HG03460 (cell line): ENCODE measurements at regions not wholly inside any gene's neighbourhood (a gene's known extent, or its start where the extent isn't known, plus 50 kb on each side); places are given as distances from the start of the nearest gene placed in this dataset.
"Not testable (repeated sequence)": the region's sequence is repeated elsewhere in the genome, so short reads cannot be mapped to it uniquely, and the experiment has no call there.

ENCODE experiments used
- ATAC-seq: cut with Tn5 transposase; IDR thresholded peaks from one replicate; pipeline ENCODE4 v1.9.1; 2021; ENCODE audit not compliant: unreplicated experiment

DNA sequence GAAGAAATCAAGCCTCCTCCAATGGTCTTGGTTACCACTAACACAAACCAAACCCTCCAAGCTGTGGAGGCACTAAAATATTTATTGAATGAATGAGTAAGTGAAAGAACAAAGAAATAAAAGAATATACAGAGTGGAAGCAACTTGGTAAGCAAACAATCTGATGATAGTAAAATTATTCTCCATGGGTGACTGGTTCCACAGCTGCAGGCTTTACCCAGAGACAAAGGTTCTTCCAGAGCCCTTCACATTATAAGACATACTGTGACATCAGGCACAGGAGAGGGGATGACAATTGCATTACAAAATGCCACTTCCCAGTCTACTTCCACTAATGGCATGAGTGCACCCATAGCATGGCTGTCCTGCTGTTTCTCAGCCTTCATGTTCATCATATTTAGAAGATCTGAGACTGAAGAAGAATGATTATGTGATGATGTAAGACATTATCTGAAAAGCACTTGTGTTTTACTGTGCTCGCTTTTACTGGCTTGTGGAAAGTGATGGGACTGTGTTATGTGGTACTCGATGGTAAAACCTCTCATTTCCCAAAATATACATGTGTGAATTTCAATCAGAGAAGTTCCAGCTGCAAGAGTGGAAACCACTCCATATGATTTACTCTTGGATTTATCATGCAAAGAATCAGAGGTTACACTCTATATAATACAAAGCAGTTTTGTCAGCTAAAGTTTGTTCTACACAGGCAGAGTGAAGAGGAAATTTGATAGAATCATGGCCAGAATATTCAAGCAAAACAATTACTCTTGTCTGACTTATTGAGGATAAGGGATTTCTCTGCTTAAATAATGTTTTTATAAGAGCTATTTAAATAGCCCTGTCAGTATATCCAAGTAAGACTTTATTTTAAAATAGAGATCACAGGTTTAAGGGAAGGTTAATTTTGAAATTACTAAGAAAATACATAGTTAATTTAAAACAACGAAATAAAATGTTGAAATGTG is 220.2 kb upstream of the NBEA start:
- no peak for ATAC-seq

DNA sequence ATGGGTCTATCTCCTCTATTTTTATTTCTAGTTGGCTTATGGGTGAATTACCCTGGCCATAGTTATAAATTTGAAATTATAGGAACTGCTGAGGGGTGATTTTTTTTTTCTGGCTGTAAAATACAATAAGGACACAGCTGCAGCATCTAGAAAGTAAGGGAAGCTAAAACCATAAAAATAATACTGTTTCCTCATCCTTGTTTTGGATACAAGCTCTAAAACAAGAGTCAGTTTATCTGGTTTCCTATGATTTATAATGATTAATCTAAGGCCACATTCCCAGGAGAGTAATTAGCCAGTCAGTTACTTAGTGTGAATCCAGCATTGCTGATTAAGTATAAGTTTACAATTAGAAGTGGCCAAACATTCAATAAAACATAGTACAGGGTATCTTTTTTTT is 219.1 kb upstream of the NBEA start:
- no peak for ATAC-seq

DNA sequence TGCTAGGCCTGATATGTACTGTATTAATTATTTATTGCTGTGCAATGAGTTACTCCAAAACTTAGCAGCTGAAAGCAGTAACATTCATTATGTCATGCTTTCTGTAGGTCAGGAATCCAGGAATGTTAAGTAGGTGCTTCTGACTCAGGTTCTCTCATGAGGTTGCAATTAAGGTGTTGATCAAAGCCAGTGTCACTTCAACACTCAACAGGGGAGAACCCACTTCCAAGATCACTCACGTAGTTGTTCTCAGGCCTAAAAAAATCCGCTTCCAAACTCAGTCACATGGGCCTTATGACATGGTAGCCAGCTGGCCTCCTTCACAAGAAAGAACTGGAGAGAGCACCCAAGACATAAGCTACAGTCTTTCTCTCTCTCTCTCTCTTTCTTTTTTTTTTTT is 211.1 kb upstream of the NBEA start:
- no peak for ATAC-seq

DNA sequence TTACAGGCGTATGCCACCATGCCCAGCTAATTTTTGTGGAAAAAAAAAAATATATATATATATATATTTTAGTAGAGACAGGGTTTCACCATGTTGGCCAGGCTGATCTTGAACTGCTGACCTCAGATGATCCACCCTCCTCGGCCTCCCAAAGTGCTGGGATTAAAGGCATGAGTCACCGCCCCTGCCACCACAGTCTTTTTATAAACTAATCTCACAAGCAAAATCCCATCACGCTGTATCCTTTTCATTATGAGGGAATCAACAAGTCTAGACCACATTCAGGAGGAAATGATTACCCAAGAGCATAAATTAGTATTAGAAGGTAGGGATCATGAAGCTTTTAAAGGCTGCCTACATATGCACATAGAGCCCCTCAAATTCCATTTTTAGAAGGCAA is 210.6 kb upstream of the NBEA start:
- ATAC-seq, result no peak

DNA sequence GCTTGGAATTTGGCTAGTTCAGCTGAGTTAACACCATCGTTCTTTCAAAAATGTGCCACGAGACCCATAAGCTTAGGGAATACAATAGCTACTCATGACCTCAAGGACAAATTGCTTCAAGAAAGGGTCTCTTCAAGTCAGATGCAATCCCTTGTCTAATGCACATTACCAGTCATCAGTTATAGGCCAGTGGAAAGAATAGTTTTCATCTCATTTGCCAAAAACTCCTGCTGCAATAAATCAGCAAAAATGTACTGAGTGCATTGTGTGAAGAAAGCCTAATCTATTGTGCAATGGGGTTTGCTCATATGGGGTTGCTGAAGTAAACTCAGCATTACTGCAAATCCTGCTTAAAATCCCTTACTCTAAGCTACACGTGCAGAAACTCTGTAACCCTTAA is 208.3 kb upstream of the NBEA start:
- no peak for ATAC-seq

DNA sequence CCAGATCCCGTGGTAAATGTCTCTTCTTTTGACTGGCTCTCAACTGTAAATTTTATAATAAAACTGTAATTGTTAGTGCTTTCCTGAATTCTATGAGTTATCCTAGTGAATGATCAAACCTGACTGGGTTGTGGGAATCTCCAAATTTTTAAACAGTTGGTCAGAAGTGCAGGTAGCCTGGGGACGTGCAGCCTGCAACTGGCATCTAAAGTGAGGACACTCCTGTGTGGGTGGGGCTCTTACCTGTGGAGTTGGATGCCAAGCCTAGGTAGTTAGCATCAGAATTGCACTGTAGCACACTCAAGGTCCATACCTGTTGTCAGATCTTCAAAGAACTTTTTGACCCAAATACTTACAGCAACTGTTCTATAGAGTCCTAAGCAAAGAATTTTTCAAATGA is 207.1 kb upstream of the NBEA start:
- ATAC-seq, result no peak

DNA sequence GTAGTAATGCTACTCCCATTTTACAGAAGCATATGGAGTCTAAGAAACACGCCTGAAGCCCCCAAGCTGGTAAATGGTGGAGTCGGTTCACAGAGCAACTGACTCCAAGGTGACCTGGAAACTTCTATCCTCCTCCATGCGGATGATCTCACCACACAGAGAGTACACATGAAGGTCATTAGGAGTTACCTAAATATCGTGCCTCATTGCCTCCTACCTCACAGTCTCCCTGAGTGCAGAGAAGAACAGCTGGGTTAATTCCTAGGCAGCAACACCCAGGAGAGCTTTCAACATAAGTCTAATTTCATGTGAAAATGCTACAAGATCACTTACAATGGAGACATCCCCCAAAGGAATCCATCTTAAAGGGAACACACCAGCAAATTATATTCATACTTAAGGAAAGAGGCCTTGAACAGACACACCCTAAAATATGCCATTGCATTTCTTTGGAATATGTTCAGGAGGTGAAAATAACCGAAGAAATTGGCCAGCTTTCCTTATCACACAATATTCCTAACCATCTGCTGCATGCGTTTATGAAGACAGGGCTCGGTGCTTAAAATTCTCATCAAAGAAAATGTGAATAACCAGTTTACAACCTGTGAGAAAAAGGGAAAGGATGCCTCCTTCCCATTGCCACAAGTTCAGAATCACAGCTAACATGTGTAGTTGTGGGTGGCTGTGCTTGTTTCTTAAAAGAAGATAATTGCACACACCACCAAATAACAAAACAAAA is 203.6 kb upstream of the NBEA start:
- ATAC-seq, result no peak

DNA sequence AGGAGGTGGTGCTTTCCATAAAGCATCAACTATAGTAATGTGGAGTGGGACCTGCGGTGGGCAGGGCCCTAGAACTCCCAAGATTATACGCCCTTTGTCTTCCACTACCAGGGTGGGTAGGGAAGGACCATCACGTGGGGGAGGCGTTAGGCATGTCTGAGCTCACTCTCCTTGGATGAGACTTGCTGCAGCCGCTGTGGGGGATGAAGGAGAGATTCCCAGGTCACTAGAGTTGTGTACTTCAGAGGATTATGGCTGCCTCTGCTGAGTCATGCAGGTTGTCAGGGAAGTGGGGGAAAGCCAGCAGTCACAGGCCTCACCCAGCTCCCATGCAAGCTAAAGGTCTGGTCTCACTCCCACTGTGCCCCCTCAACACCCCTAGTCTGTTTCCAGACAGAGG is 195.0 kb upstream of the NBEA start:
- ATAC-seq, result not testable (repeated sequence)

DNA sequence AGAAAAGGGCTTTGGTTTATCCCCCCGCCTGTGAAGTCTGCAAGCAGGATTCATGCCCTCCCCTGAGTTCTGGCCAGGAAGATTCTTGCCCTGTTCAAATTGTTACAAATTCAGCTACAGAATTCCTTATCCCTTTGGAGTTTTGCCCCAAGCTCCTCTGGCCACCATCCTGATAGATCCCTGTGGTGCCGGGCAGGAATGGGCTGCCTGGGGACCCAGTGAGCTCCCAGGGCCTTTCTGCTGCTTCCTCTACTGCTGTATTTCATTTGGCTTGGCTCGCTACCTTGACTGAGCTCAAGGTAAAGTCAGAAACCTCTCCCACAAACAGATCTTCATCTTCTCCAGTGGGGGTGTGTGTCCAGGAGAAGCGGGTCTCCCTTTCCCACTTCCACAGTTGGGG is 194.6 kb upstream of the NBEA start:
- no peak for ATAC-seq

DNA sequence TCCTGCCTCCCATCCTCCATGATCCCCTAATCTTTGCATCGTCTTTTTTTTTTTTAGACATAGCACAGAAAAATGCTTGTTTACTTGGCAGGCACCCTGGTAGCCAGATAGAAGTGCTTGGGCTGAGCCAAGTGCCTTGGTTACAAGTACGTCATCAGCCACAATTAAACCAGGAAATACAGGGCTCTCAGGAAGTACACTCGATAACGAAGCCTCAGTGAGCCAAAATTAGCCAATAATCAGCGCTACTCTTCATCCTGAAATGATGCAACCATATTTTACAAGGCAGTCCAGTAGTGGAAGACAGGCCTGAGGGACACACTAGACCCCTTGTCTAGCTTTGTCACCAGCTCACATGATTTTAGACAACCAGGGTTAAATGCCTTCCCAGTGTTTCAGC is 194.0 kb upstream of the NBEA start:
- ATAC-seq, result no peak

DNA sequence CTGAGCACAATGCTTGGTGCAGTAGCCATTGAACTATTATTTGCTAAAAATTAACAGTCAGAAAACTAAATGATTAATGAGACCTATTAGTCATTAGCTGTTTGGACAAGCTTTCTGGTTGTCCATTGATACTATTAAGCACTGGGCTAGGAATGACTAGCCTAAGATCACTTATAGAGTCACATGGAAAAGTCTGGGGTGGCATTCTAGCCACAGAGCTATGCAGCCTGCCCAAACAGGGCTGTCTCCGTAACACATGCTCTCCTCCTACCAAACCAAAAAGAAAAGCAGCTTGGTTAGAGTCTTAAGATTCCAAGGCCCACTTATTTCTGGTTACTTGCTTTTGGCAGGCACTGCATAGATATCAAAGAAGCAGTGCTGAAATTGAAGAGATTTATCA is 193.5 kb upstream of the NBEA start:
- ATAC-seq, result peak; percentile 47

DNA sequence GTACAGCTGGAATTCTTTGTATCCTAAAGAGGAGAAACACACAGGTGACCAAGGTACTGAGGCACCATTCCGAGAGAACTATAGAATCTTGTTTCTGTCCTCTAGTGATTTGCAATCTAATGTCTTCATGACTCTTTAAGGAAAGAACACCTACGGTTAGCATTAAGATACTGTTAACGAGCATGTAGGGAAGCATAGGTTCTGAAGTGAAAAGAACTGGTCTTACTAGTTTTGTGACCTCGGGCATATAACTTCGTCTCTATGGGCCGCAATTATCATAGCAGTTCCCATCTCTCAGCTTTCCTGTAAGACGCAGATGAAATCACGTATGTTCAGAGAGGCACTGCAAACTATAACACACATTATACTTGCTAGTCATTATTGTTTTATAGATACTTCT is 193.0 kb upstream of the NBEA start:
- no peak for ATAC-seq

DNA sequence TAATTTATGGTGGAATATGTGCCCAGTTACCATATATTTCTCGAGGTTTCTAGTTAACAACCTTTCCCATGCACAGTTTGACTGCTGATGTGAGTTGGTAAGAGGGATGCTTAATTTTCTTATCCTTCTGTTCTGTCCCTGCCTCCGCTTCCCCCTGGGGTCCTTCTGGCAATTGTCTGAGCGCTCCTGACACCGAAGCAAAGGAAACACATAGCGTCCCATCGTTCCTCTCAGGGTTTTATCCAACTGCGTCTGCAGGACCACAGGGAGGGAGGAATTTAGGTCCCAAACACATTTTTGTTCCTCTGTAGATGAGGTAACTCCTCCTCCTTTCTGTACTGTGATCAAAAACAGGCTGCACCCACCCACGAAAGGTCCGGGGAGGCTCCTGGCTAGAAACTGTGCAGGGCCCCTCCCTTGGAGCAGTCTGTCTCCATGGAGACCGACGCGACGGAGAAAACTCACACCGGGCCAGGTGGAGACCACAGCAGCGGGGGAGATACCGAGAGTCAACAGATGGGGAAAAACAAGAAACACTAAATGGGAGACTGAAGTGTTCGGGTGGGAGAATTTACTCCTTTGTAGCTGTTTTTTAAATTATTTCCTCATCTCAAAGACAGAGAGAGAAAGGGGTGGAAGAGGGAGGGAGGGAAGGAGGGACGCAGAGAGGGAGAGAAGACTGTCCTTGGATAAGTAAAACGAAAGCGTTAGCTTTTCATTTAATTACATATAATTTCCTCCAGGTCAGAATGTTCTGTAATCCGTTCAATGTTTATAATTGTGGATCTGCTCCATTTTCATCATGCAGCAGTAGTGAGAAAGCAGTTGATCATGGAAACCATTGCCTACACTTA is 191.8 kb upstream of the NBEA start:
- ATAC-seq, result no peak

DNA sequence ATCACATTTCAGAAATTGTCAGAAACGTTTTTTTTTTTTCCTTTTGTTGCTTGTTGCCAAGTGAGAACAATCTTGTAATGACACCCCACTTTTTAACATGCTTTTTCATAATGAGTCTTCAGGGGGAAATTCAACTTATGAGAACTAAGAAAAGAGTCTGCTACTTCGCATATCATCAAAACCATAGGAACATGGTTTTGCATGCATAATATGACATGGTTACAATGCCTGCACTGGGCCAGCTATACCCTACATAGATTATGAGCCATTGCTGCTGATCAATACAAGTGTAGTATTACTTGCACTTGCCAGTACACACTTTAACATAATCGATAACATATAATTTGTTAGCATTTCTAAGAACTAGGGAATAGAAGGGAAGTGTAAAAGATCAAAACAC is 191.0 kb upstream of the NBEA start:
- no peak for ATAC-seq

DNA sequence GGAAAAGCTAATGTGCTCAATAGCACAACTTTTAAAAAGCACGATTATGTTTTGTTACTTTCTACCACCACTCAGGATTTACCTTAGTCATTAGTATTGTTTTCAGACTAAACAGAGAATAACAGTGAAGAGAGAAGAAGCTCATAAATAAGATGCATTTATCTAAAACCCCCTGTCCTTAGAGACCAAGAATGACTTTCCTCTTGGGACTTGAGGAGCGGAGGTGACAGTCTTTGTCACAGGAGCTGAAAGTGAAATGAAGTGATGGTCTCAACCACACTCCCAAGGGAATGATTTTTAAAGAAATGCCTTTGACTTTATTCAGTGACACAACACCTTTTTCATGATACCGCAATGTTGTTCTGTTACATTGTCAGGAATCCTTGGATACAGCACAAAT is 190.6 kb upstream of the NBEA start:
- ATAC-seq, result no peak

DNA sequence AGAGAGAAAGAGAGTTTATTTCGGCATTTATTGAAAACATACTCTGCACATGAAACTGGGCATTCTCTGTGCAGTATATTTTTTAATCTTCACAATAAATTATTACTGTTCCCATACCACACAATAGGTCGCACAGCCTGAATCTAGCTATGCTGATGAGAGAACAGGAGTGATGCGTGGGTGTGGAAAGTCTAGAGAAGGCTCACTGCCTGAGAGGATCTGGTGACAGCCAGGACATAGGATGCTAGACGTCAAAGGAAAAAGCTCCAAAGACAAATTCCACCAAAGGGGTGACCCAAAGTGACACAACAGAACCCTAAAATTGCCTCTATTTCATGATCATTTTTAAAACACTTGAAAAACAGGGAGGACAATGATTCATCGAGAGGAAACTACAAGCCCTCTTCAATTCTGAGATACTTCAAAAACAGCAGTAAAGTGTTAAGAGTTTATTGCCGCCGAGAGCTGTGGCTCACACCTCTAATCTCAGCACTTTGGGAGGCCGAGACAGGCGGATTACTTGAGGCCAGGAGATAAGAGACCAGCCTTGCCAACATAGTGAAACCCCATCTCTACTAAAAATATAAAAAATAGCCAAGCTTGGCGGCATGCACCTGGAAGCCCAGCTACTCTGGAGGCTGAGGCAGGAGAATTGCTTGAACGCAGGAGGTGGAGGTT is 189.6 kb upstream of the NBEA start:
- ATAC-seq, result no peak

DNA sequence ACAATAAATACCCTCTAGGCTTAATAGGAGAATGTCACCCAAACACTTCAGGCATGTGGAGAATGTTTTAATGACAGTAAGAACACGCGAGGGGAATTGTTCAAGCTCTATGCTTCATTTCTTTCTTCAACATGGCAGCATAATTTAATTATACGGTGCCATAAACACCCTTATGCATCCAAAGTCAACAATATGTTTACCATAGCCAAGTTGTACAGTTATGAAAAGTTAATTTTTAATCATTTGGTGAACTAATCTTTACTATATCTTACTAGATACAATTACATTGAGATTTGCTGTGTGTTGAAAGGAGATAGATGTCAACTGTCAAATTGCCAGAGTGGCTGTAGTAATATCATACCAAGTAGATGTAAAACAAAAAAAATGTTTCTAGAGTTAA is 185.9 kb upstream of the NBEA start:
- no peak for ATAC-seq

DNA sequence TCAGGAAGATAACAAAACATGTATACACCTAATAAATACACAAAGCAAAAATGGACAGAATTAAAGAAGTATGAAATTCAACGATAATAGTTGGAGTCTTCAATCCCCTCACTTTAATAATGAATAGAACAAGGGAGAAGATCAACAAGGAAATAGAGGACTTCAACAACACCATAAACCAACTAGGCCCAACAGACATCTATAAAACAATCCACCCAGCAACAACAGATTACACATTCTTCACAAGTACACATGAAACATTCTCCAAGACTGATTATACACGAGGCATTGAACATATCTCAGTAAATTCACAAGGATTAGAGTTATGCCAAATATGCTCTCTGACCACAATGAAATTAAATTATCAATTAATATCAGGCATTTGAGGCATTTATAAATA is 185.5 kb upstream of the NBEA start:
- no peak for ATAC-seq

DNA sequence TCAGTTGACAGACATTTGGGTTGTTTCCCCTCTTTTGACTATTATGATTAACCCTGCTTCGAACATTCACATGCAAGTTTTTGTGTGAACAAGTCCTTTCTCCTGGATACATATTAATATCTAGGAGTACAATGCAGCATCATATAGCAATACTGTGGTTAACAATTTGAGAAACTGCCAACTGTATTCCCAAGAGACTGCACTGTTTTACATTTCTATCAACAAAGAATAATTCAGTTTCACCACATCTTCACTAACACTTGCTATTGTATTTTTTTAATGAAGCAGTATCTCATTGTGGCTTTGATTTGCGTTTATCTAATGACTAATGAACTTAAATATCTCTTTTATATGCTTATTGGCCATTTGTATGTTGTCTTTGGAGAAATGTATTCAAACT is 184.6 kb upstream of the NBEA start:
- no peak for ATAC-seq

DNA sequence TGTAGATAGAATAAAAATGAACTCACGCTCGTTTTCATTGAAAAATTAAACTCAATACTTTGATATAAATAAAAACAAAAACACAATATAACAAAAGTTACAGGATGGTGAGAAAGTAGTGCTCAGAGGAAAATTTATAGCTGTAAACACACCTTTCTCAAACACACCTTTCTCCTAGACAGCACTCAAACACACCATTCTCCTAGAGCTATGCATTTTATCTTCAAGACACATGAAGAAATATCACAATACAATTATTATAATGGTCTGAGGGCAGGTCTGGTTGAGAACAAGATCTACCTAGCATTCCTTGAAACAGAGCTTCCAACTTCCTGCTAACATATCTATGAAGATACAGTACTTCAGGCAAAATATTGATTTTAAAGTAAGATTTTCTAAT is 183.4 kb upstream of the NBEA start:
- no peak for ATAC-seq

DNA sequence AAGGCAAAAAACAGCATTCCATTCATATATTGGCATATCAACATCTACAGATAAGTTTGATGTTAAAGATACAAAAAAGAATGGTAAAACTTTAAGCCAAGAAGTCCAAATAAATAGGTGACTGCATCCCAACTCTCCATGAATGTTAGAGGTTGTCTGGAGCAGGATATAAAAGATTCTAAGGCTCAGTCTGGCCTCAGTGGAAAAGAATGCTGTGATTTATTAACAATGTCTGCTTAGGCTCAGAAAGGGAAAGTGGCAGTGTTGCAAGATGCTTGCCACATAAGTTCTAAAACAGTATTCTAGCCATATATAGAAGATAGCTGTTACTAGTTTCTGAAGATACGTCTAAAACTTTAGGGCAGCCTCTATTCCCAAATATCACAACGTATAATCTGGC is 179.8 kb upstream of the NBEA start:
- ATAC-seq, result no peak
